RWPE2 (cell line): ENCODE measurements at regions not wholly inside any gene's neighbourhood (a gene's known extent, or its start where the extent isn't known, plus 50 kb on each side); places are given as distances from the start of the nearest gene placed in this dataset.

Experiments used
- ATAC-seq: fragments of 200-7000 bp; cut with Tn5 transposase; 3 replicates; pipeline ENCODE4 v1.9.1; 2021; ENCODE audit warnings: low read depth
- DNase-seq: peaks from one replicate; pipeline ENCODE4 v3.0.0-alpha.2; 2020; ENCODE audit warnings: low spot score
- H3K27ac ChIP-seq: fragments of 450-650 bp; 2 replicates; pipeline ENCODE4 v1.5.1; 2017; ENCODE audit warnings: mild to moderate bottlenecking; ENCODE audit not compliant: poor library complexity, severe bottlenecking
- H3K27me3 ChIP-seq: fragments of 250-450 bp; sonication (Bioruptor Pico); 2 replicates; pipeline ENCODE4 v1.5.1; 2021; ENCODE audit warnings: mild to moderate bottlenecking, moderate library complexity; ENCODE audit not compliant: insufficient read depth, poor library complexity, severe bottlenecking
- H3K36me3 ChIP-seq: fragments of 250-450 bp; sonication (Bioruptor Pico); 2 replicates; pipeline ENCODE4 v1.5.1; 2020; ENCODE audit warnings: low read depth, mild to moderate bottlenecking, moderate library complexity
- H3K4me1 ChIP-seq: fragments of 250-450 bp; sonication (Bioruptor Pico); 2 replicates; pipeline ENCODE4 v1.5.1; 2021; ENCODE audit warnings: mild to moderate bottlenecking, moderate library complexity; ENCODE audit not compliant: insufficient read depth, poor library complexity, severe bottlenecking
- H3K4me3 ChIP-seq: fragments of 250-450 bp; sonication (Bioruptor Pico); 2 replicates; pipeline ENCODE4 v1.5.1; 2021; ENCODE audit warnings: mild to moderate bottlenecking, moderate library complexity; ENCODE audit not compliant: severe bottlenecking
- H3K9me3 ChIP-seq: fragments of 250-450 bp; sonication (Bioruptor Pico); 2 replicates; pipeline ENCODE4 v1.5.1; 2021; ENCODE audit warnings: mild to moderate bottlenecking, moderate library complexity; ENCODE audit not compliant: severe bottlenecking
- TF ChIP-seq, protein P1 (sequence below): fragments of 450-650 bp; IDR thresholded peaks from one replicate; pipeline ENCODE4 v1.5.1; 2017; ENCODE audit warnings: mild to moderate bottlenecking, moderate library complexity; ENCODE audit not compliant: poor library complexity, severe bottlenecking

DNA sequence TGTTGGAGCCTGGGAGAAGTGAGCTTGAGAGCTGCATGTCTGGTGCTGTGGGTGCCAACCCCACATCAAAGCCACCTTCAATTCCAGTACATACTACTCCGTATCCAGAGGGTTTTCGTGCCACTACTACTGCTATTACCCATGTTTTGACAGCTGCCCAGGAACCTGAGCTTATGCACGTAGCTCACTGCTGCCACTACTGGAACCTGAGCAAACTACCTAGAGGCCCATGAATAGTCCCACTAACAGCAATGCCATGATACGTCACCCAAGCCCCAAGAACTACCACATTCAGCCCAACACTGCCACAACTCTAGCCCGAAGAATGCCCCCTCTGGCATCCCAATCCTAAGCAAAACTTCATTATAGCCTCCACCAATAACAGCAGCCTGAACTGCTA lies 215.2 kb upstream of the BCHE start:
- Histone ChIP-seq H3K4me3 (no peak overlapping the region), H3K27ac (no peak overlapping the region), H3K27me3 (no peaks in the 10 kb centered on the region), H3K4me1 (no peaks in the 10 kb centered on the region), H3K9me3 (no peaks in the 10 kb centered on the region), H3K36me3 (no peaks in the 10 kb centered on the region)
- no peak for ATAC-seq
- TF ChIP-seq, protein P1, sequence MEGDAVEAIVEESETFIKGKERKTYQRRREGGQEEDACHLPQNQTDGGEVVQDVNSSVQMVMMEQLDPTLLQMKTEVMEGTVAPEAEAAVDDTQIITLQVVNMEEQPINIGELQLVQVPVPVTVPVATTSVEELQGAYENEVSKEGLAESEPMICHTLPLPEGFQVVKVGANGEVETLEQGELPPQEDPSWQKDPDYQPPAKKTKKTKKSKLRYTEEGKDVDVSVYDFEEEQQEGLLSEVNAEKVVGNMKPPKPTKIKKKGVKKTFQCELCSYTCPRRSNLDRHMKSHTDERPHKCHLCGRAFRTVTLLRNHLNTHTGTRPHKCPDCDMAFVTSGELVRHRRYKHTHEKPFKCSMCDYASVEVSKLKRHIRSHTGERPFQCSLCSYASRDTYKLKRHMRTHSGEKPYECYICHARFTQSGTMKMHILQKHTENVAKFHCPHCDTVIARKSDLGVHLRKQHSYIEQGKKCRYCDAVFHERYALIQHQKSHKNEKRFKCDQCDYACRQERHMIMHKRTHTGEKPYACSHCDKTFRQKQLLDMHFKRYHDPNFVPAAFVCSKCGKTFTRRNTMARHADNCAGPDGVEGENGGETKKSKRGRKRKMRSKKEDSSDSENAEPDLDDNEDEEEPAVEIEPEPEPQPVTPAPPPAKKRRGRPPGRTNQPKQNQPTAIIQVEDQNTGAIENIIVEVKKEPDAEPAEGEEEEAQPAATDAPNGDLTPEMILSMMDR, result peak; percentile 15
- DNase-seq, result no peak

DNA sequence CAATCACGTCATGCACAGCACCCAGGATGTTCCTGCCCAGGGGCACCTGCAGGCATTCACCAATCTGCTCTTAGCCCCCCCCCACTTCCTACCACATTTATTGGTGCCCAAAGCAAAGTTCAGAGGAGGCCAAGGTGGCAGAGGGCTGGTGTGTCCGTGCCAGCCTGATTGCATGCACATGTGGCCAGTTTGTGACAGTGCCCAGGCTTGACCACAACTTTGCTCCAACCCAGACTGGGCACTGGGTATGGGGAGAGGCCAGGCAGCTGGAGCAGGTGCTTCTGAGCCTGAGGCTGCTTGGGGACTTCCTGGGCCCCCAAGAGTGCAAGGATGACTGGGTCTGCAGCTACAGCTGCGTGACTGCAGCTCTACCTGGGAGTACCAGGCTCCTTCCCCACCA lies 192.3 kb upstream of the BCHE start:
- H3K27me3 ChIP-seq, result no peaks in the 10 kb centered on the region
- H3K4me3 ChIP-seq, result no peak overlapping the region
- no peak overlapping the region for H3K27ac ChIP-seq
- no peaks in the 10 kb centered on the region for H3K36me3 ChIP-seq
- DNase-seq (no peak), ATAC-seq (no peak)
- no peaks in the 10 kb centered on the region for H3K4me1 ChIP-seq
- no peaks in the 10 kb centered on the region for H3K9me3 ChIP-seq
- TF ChIP-seq, protein P1, result no peak

DNA sequence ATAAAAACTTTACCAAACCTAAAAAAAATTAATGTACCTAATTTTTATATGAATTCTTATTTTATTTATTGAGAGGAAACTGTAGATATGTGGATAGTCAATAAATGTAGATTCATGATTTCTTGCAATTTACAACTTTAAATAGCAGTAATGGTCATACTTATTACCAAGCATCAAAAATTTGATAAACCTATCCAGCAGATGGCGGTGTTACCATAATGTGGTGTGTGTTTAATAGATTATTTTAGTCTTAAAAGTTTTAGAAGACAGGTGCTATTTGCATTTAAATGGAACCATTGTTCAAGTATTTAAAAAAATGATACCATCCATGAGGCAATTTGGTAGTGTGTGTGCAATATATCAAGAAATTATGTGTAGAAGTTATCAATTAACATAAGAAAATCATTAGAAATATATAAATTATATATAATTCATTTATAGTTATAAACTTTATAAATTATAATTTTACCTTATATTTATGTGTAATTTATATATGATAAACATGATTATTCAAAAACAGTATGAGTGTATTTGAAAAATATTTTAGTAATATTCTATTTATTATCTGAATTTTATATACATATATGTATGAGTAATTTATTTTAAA lies 176.0 kb upstream of the BCHE start:
- ATAC-seq, result no peak
- DNase-seq, result no peak

DNA sequence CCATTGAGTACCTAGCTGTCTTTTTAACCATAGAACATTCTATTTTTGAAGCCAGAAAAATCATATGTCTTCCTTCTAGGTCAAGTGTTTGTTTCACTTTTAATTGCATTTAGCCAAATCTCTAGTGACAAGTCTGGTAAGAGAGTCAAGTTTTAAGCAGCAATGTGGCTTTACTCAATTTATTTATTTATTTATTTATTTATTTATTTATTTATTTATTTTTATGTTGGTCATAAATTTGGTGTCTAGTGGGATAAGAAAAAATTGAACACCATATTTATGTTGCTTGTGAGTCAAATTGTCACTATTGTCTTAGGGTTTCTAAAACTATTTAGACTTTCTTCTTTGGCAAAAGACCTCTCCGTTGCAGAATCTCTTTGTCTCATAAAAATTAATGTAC lies 174.5 kb upstream of the BCHE start:
- no peak for DNase-seq
- no peaks in the 10 kb centered on the region for H3K4me1 ChIP-seq
- TF ChIP-seq, protein P1, result no peak
- no peak for ATAC-seq
- no peaks in the 10 kb centered on the region for H3K27me3 ChIP-seq
- H3K36me3 ChIP-seq, result no peaks in the 10 kb centered on the region
- H3K9me3 ChIP-seq, result no peaks in the 10 kb centered on the region
- H3K27ac ChIP-seq, result no peak overlapping the region
- no peak overlapping the region for H3K4me3 ChIP-seq

More for the DNA sequence above, 176.0 kb upstream of the BCHE start:
- Histone ChIP-seq H3K9me3 (no peaks in the 10 kb centered on the region), H3K4me1 (no peaks in the 10 kb centered on the region), H3K36me3 (no peaks in the 10 kb centered on the region), H3K27ac (no peak overlapping the region), H3K27me3 (no peaks in the 10 kb centered on the region), H3K4me3 (no peak overlapping the region)
- TF ChIP-seq, protein P1, result peak; percentile 81

DNA sequence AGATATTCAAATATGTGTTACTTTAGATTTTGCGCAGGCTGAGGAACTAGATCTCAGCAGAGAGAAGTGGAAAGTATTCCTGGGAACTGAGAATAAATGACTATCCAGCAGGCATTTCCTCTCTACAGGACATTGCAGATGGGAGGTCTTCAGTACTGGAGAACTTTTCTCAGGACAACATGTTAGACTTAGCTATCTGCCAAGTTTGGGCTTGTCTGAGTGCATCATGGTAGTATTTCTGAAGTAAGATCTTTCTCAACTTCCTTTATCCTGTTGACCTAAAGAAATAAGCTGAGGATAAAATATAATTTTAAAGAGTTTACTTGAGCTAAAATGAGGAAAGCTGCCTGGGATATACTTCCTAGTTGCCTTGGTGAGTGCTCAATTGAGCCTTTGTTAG lies 167.9 kb upstream of the BCHE start:
- Histone ChIP-seq H3K27ac (no peak overlapping the region), H3K27me3 (no peaks in the 10 kb centered on the region), H3K36me3 (no peaks in the 10 kb centered on the region), H3K4me1 (no peaks in the 10 kb centered on the region), H3K9me3 (no peaks in the 10 kb centered on the region), H3K4me3 (no peak overlapping the region)
- TF ChIP-seq, protein P1, result no peak
- ATAC-seq (peak; percentile 21; the same call in 1 of the 3 replicates), DNase-seq (no peak)
